SK-N-SH treated with all-trans-retinoic acid at 6 μM for 48 hours (cell line): ENCODE measurements at regions not wholly inside any gene's neighbourhood (a gene's known extent, or its start where the extent isn't known, plus 50 kb on each side); places are given as distances from the start of the nearest gene placed in this dataset.
A peak's percentile ranks its signal among the peaks of the same experiment; 100 is the strongest.

ENCODE experiments used
- ATAC-seq: fragments of 200-7000 bp; cut with Tn5 transposase; 3 replicates; pipeline ENCODE4 v1.9.1; 2020; ENCODE audit warnings: mild to moderate bottlenecking, moderate library complexity
- BACH2 ChIP-seq: fragments of 250-450 bp; sonication (Bioruptor Pico); IDR thresholded peaks from 2 replicates; pipeline ENCODE4 v1.9.0; 2021; ENCODE audit warnings: mild to moderate bottlenecking, borderline replicate concordance
- ESRRG ChIP-seq: fragments of 250-450 bp; sonication (Bioruptor Pico); IDR thresholded peaks from 2 replicates; pipeline ENCODE4 v1.6.1; 2021; ENCODE audit warnings: mild to moderate bottlenecking
- GLIS3 ChIP-seq: fragments of 250-450 bp; sonication (Bioruptor Pico); IDR thresholded peaks from 2 replicates; pipeline ENCODE4 v1.5.0; 2020; ENCODE audit warnings: mild to moderate bottlenecking, moderate library complexity
- ISL1 ChIP-seq: fragments of 250-450 bp; sonication (Bioruptor Pico); IDR thresholded peaks from 2 replicates; pipeline ENCODE4 v2.1.2; 2022; ENCODE audit warnings: mild to moderate bottlenecking, moderate library complexity
- PPARA ChIP-seq: fragments of 250-450 bp; sonication (Bioruptor Pico); IDR thresholded peaks from 2 replicates; pipeline ENCODE4 v1.5.0; 2020; ENCODE audit warnings: mild to moderate bottlenecking, borderline replicate concordance
- RARB ChIP-seq: fragments of 250-450 bp; sonication (Bioruptor Pico); IDR thresholded peaks from 2 replicates; pipeline ENCODE4 v1.8.0; 2021; ENCODE audit warnings: mild to moderate bottlenecking, moderate library complexity
- TCF4 ChIP-seq: fragments of 250-450 bp; sonication (Bioruptor Pico); IDR thresholded peaks from 2 replicates; pipeline ENCODE4 v1.8.0; 2021; ENCODE audit warnings: mild to moderate bottlenecking, moderate library complexity, borderline replicate concordance
- TOX ChIP-seq: fragments of 250-450 bp; sonication (Bioruptor Pico); IDR thresholded peaks from 2 replicates; pipeline ENCODE4 v1.8.0; 2021; ENCODE audit warnings: mild to moderate bottlenecking, moderate library complexity, borderline replicate concordance
- ZC3H10 ChIP-seq: fragments of 250-450 bp; sonication (Bioruptor Pico); IDR thresholded peaks from 2 replicates; pipeline ENCODE4 v1.5.1; 2021; ENCODE audit warnings: mild to moderate bottlenecking, moderate library complexity
- ZFP3 ChIP-seq: fragments of 250-450 bp; sonication (Bioruptor Pico); IDR thresholded peaks from 2 replicates; pipeline ENCODE4 v1.5.0; 2020; ENCODE audit warnings: mild to moderate bottlenecking, moderate library complexity
- ZFP30 ChIP-seq: fragments of 450-650 bp; formaldehyde crosslinking; IDR thresholded peaks from 2 replicates; pipeline ENCODE4 v1.5.0; 2022; ENCODE audit warnings: mild to moderate bottlenecking, moderate library complexity
- ZNF565 ChIP-seq: fragments of 450-650 bp; formaldehyde crosslinking; conservative IDR thresholded peaks from 2 replicates; pipeline ENCODE4 v1.5.0; 2020; ENCODE audit warnings: low read depth, mild to moderate bottlenecking, moderate library complexity
- ZNF8 ChIP-seq: fragments of 450-650 bp; formaldehyde crosslinking; IDR thresholded peaks from 2 replicates; pipeline ENCODE4 v1.5.0; 2020; ENCODE audit warnings: mild to moderate bottlenecking, moderate library complexity
- TF ChIP-seq, protein P1 (sequence below): fragments of 250-450 bp; sonication (Bioruptor Pico); IDR thresholded peaks from 2 replicates; pipeline ENCODE4 v1.8.0; 2020; ENCODE audit warnings: mild to moderate bottlenecking, moderate library complexity, borderline replicate concordance
- TF ChIP-seq, protein P2 (sequence below): fragments of 250-450 bp; sonication (Bioruptor Pico); IDR thresholded peaks from 2 replicates; pipeline ENCODE4 v1.5.1; 2020; ENCODE audit warnings: low read depth, mild to moderate bottlenecking, moderate library complexity
- TF ChIP-seq, protein P3 (sequence below): fragments of 250-450 bp; sonication (Bioruptor Pico); IDR thresholded peaks from 2 replicates; pipeline ENCODE4 v1.5.1; 2021; ENCODE audit warnings: mild to moderate bottlenecking, moderate library complexity
- TF ChIP-seq, protein P4 (sequence below): fragments of 250-450 bp; sonication (Bioruptor Pico); IDR thresholded peaks from 2 replicates; pipeline ENCODE4 v1.8.0; 2021; ENCODE audit warnings: low read depth, mild to moderate bottlenecking, moderate library complexity, borderline replicate concordance
- TF ChIP-seq, protein P5 (sequence below): fragments of 250-450 bp; sonication (Bioruptor Pico); IDR thresholded peaks from 2 replicates; pipeline ENCODE4 v1.5.0; 2020; ENCODE audit warnings: mild to moderate bottlenecking, moderate library complexity

DNA sequence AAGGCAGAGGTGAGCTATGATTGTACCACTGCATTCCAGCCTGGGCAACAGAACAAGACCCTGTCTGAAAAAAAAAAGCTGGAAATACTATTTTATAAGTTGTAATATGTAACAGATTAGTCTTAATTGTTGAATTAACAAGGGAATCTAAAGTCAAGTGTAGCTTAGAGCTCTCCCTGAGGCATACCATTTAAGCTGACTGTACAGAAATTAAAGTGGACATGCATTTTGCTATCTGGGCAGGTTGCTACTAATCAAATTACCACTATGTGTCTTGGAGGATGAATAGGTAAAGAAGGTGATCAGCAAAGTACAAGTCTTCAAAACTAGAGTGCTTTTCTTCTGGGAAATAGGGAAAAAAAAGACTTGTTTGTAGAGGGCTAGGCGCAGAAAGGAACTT, 205.3 kb upstream of the JADE1 start:
- no peak for ATAC-seq
- TF ChIP-seq ZFP30 (CRISPR knock-in tag): no peak

DNA sequence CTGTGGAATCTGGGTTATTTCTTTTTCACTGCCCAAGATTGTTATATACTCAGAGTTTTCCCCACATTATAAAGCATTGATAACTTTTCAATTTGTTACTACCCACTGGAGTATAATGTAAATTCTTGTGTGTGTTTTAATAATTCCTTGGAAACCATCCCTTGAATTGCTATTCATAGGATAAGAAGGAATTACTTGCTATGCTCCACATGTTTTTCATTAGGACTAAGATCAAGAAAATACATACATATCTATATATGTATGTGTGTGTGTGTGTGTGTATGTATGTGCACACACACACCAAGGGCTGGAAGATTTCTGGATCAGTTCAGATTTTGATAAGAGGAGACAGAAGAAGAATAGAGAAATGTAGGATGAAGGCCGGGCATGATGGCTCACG, 206.4 kb upstream of the JADE1 start:
- no peak for ATAC-seq
- TF ChIP-seq ZC3H10 (CRISPR knock-in tag) (no peak), GLIS3 (CRISPR knock-in tag) (no peak), PPARA (CRISPR knock-in tag) (no peak), RARB (CRISPR knock-in tag) (no peak), ESRRG (CRISPR knock-in tag) (no peak), ZNF8 (CRISPR knock-in tag) (no peak), ZFP3 (CRISPR knock-in tag) (no peak), BACH2 (CRISPR knock-in tag) (no peak), TOX (CRISPR knock-in tag) (no peak), ISL1 (no peak)
- TF ChIP-seq, protein P1, sequence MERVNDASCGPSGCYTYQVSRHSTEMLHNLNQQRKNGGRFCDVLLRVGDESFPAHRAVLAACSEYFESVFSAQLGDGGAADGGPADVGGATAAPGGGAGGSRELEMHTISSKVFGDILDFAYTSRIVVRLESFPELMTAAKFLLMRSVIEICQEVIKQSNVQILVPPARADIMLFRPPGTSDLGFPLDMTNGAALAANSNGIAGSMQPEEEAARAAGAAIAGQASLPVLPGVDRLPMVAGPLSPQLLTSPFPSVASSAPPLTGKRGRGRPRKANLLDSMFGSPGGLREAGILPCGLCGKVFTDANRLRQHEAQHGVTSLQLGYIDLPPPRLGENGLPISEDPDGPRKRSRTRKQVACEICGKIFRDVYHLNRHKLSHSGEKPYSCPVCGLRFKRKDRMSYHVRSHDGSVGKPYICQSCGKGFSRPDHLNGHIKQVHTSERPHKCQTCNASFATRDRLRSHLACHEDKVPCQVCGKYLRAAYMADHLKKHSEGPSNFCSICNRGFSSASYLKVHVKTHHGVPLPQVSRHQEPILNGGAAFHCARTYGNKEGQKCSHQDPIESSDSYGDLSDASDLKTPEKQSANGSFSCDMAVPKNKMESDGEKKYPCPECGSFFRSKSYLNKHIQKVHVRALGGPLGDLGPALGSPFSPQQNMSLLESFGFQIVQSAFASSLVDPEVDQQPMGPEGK (CRISPR knock-in tag): no peak
- TF ChIP-seq, protein P2, sequence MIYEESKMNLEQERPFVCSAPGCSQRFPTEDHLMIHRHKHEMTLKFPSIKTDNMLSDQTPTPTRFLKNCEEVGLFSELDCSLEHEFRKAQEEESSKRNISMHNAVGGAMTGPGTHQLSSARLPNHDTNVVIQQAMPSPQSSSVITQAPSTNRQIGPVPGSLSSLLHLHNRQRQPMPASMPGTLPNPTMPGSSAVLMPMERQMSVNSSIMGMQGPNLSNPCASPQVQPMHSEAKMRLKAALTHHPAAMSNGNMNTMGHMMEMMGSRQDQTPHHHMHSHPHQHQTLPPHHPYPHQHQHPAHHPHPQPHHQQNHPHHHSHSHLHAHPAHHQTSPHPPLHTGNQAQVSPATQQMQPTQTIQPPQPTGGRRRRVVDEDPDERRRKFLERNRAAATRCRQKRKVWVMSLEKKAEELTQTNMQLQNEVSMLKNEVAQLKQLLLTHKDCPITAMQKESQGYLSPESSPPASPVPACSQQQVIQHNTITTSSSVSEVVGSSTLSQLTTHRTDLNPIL (CRISPR knock-in tag): no peak

DNA sequence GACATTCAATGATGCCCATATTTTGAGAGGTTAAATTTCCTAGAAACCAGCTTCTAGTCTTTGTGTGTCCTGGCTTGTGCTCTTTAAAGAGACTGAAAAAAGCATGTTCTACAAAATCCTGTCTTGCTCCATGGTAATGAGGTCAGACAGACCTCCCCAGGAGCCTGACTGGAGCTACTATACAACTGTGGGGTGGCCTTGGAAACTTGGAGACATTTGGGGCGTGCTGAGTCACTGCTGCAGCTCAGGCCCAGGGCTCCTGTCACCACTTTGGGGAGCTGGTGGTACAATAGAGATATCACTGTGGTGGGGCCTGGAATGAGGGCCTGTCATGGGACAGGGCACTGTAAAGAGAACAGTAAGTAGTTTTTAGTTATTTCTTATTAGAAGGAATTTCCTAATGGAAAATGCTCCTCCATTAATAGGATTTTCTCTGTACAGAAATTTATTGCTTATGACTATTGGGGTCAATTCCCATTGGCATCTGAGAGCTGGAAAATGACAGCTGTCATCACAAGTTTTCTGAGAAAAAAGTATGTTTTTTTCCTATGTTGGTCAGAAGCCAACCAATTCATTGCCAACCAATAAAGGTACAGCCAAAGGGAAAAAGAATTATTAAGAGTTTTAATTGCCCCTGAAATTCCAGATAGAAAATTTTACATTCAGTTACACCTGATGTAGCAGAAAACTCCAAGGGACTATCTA, 207.4 kb upstream of the JADE1 start:
- ATAC-seq: peak; percentile 56

More for the DNA sequence above, 207.4 kb upstream of the JADE1 start:
- TF ChIP-seq RARB (CRISPR knock-in tag): no peak
- TF ChIP-seq ZFP30 (CRISPR knock-in tag): no peak
- no peak for TF ChIP-seq PPARA (CRISPR knock-in tag)
- TF ChIP-seq ZFP3 (CRISPR knock-in tag): no peak
- TF ChIP-seq, protein P3, sequence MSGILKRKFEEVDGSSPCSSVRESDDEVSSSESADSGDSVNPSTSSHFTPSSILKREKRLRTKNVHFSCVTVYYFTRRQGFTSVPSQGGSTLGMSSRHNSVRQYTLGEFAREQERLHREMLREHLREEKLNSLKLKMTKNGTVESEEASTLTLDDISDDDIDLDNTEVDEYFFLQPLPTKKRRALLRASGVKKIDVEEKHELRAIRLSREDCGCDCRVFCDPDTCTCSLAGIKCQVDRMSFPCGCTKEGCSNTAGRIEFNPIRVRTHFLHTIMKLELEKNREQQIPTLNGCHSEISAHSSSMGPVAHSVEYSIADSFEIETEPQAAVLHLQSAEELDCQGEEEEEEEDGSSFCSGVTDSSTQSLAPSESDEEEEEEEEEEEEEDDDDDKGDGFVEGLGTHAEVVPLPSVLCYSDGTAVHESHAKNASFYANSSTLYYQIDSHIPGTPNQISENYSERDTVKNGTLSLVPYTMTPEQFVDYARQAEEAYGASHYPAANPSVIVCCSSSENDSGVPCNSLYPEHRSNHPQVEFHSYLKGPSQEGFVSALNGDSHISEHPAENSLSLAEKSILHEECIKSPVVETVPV (CRISPR knock-in tag): no peak
- TF ChIP-seq BACH2 (CRISPR knock-in tag): no peak
- TF ChIP-seq ZNF565: no peak
- TF ChIP-seq ZNF8 (CRISPR knock-in tag): no peak
- TF ChIP-seq, protein P4, sequence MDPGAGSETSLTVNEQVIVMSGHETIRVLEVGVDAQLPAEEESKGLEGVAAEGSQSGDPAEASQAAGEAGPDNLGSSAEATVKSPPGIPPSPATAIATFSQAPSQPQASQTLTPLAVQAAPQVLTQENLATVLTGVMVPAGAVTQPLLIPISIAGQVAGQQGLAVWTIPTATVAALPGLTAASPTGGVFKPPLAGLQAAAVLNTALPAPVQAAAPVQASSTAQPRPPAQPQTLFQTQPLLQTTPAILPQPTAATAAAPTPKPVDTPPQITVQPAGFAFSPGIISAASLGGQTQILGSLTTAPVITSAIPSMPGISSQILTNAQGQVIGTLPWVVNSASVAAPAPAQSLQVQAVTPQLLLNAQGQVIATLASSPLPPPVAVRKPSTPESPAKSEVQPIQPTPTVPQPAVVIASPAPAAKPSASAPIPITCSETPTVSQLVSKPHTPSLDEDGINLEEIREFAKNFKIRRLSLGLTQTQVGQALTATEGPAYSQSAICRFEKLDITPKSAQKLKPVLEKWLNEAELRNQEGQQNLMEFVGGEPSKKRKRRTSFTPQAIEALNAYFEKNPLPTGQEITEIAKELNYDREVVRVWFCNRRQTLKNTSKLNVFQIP: no peak
- TF ChIP-seq, protein P1 (CRISPR knock-in tag): no peak
- TF ChIP-seq ISL1: no peak
- TF ChIP-seq, protein P5, sequence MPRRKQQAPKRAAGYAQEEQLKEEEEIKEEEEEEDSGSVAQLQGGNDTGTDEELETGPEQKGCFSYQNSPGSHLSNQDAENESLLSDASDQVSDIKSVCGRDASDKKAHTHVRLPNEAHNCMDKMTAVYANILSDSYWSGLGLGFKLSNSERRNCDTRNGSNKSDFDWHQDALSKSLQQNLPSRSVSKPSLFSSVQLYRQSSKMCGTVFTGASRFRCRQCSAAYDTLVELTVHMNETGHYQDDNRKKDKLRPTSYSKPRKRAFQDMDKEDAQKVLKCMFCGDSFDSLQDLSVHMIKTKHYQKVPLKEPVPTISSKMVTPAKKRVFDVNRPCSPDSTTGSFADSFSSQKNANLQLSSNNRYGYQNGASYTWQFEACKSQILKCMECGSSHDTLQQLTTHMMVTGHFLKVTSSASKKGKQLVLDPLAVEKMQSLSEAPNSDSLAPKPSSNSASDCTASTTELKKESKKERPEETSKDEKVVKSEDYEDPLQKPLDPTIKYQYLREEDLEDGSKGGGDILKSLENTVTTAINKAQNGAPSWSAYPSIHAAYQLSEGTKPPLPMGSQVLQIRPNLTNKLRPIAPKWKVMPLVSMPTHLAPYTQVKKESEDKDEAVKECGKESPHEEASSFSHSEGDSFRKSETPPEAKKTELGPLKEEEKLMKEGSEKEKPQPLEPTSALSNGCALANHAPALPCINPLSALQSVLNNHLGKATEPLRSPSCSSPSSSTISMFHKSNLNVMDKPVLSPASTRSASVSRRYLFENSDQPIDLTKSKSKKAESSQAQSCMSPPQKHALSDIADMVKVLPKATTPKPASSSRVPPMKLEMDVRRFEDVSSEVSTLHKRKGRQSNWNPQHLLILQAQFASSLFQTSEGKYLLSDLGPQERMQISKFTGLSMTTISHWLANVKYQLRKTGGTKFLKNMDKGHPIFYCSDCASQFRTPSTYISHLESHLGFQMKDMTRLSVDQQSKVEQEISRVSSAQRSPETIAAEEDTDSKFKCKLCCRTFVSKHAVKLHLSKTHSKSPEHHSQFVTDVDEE (CRISPR knock-in tag): no peak
- no peak for TF ChIP-seq ZC3H10 (CRISPR knock-in tag)
- TF ChIP-seq TCF4 (CRISPR knock-in tag): no peak
